Uterus (tissue), 3 donors: ENCODE measurements at regions not wholly inside any gene's neighbourhood (a gene's known extent, or its start where the extent isn't known, plus 50 kb on each side); places are given as distances from the start of the nearest gene placed in this dataset.

Experiments used
- DNase-seq, 2 donors: peaks; one replicate each; pipeline ENCODE4 v3.0.0-alpha.2; 2019 to 2020
- H3K27ac ChIP-seq, 2 donors: fragments of 200-600 bp; sonication (generic); 1 replicate in 1 of 2; 2 replicates in 1 of 2; pipeline ENCODE4 v1.5.1; 2016 to 2018
- H3K27me3 ChIP-seq, 2 donors: fragments of 200-600 bp; sonication (generic); one replicate each; pipeline ENCODE4 v1.5.1; 2018 to 2019; ENCODE audit warnings: control low read depth in 1 of 2
- H3K36me3 ChIP-seq, 2 donors: fragments of 200-600 bp; sonication (generic); one replicate each; pipeline ENCODE4 v1.5.1; 2019; ENCODE audit warnings: control low read depth in 1 of 2
- H3K4me1 ChIP-seq, 2 donors: fragments of 200-600 bp; sonication (generic); one replicate each; pipeline ENCODE4 v1.5.1; 2018 to 2019; ENCODE audit warnings: control low read depth in 1 of 2
- H3K4me3 ChIP-seq, 2 donors: fragments of 200-600 bp; sonication (generic); 1 replicate in 1 of 2; 2 replicates in 1 of 2; pipeline ENCODE4 v1.5.1; 2018 to 2019; ENCODE audit warnings: mild to moderate bottlenecking in 1 of 2
- H3K9me3 ChIP-seq, 2 donors: fragments of 200-600 bp; sonication (generic); one replicate each; pipeline ENCODE4 v1.5.1; 2019; ENCODE audit warnings: control low read depth in 1 of 2
- CTCF ChIP-seq, 4 experiments: fragments of 200-600 bp in 2 of 4; fragments of 450-650 bp in 2 of 4; sonication (generic) in 2 of 4; IDR thresholded peaks; one replicate each; pipeline ENCODE4 v1.5.1; 2016 to 2019; ENCODE audit warnings: antibody characterized with exemption in 4 of 4, mild to moderate bottlenecking in 2 of 4, moderate library complexity in 1 of 4
- POLR2A ChIP-seq, 2 donors: fragments of 450-650 bp; IDR thresholded peaks; one replicate each; pipeline ENCODE4 v1.6.1; 2016; ENCODE audit warnings: antibody characterized with exemption in 2 of 2, mild to moderate bottlenecking in 1 of 2, moderate library complexity in 1 of 2
- intact Hi-C: fragments of 100-400 bp; cut with DNase I; formaldehyde crosslinking; loops from one replicate; pipeline ENCODE4 v1.15.1; 2023; ENCODE audit warnings: low total_unique reads
- donor health status: DM: yes; HTN: yes; CAD: no.

GRCh38 chr12:77256956-77257355 is 191.6 kb upstream of the E2F7 start:
- H3K4me3 ChIP-seq = no peak overlapping the region
- no peaks in the 10 kb centered on the region for H3K27me3 ChIP-seq
- no peaks in the 10 kb centered on the region for H3K36me3 ChIP-seq
- intact Hi-C loops = no loop called here
- no peaks in the 10 kb centered on the region for H3K9me3 ChIP-seq
- H3K27ac ChIP-seq = no peak overlapping the region
- no peaks in the 10 kb centered on the region for H3K4me1 ChIP-seq
- TF ChIP-seq CTCF (IDR thresholded peaks at IDR 0.05) = no peak
- TF ChIP-seq POLR2A (IDR thresholded peaks at IDR 0.05) = no peak
- DNase-seq = no peak

- TF ChIP-seq CTCF (IDR thresholded peaks at IDR 0.05) (no peak), POLR2A (IDR thresholded peaks at IDR 0.05) (no peak)
- intact Hi-C loops = no loop called here
- H3K36me3 ChIP-seq = no peaks in the 10 kb centered on the region
- H3K4me3 ChIP-seq = no peak overlapping the region
- no peaks in the 10 kb centered on the region for H3K27me3 ChIP-seq
- H3K9me3 ChIP-seq = no peaks in the 10 kb centered on the region
- no peaks in the 10 kb centered on the region for H3K4me1 ChIP-seq
- H3K27ac ChIP-seq = no peak overlapping the region
- no peak for DNase-seq
These were observed 188.0 kb upstream of the E2F7 start for GRCh38 chr12:77253321-77253720.

GRCh38 chr12:77251799-77252198 is 186.4 kb upstream of the E2F7 start:
- Histone ChIP-seq H3K4me3 (no peak overlapping the region), H3K27me3 (no peaks in the 10 kb centered on the region), H3K4me1 (no peaks in the 10 kb centered on the region), H3K27ac (no peak overlapping the region), H3K36me3 (no peaks in the 10 kb centered on the region), H3K9me3 (no peaks in the 10 kb centered on the region)
- DNase-seq = no peak
- intact Hi-C loops = no loop called here
- no peak for TF ChIP-seq CTCF (IDR thresholded peaks at IDR 0.05)
- no peak for TF ChIP-seq POLR2A (IDR thresholded peaks at IDR 0.05)

- H3K27me3 ChIP-seq = no peaks in the 10 kb centered on the region
- H3K36me3 ChIP-seq = no peaks in the 10 kb centered on the region
- no peaks in the 10 kb centered on the region for H3K4me1 ChIP-seq
- no peak overlapping the region for H3K27ac ChIP-seq
- no peak for DNase-seq
- H3K9me3 ChIP-seq = no peaks in the 10 kb centered on the region
- TF ChIP-seq POLR2A (IDR thresholded peaks at IDR 0.05) (no peak), CTCF (IDR thresholded peaks at IDR 0.05) (no peak)
- H3K4me3 ChIP-seq = no peak overlapping the region
- intact Hi-C loops = no loop called here
These were observed 184.5 kb upstream of the E2F7 start for GRCh38 chr12:77249892-77250291.

- TF ChIP-seq CTCF (IDR thresholded peaks at IDR 0.05) = no peak
- no peak for TF ChIP-seq POLR2A (IDR thresholded peaks at IDR 0.05)
- Histone ChIP-seq H3K4me1 (no peaks in the 10 kb centered on the region), H3K27me3 (no peaks in the 10 kb centered on the region), H3K9me3 (no peaks in the 10 kb centered on the region), H3K27ac (no peak overlapping the region), H3K36me3 (no peaks in the 10 kb centered on the region), H3K4me3 (no peak overlapping the region)
- no peak for DNase-seq
- intact Hi-C loops = no loop called here
These were observed 182.7 kb upstream of the E2F7 start for GRCh38 chr12:77248036-77248435.
